Mucosa of stomach (tissue), 1 donor: ENCODE measurements at regions not wholly inside any gene's neighbourhood (a gene's known extent, or its start where the extent isn't known, plus 50 kb on each side); places are given as distances from the start of the nearest gene placed in this dataset.

Experiments used
- H3K27me3 ChIP-seq: one replicate; pipeline ENCODE4 v1.7.0; 2013; ENCODE audit warnings: mild to moderate bottlenecking, low read length; ENCODE audit not compliant: control insufficient read depth, insufficient read depth
- H3K36me3 ChIP-seq: one replicate; pipeline ENCODE4 v1.7.0; 2013; ENCODE audit warnings: low read length; ENCODE audit not compliant: control insufficient read depth, insufficient read depth
- H3K4me1 ChIP-seq: one replicate; pipeline ENCODE4 v1.7.0; 2013; ENCODE audit warnings: mild to moderate bottlenecking, low read length; ENCODE audit not compliant: control insufficient read depth, insufficient read depth
- H3K4me3 ChIP-seq: one replicate; pipeline ENCODE4 v1.7.0; 2013; ENCODE audit warnings: low read length
- H3K9ac ChIP-seq: one replicate; pipeline ENCODE4 v1.7.0; 2013; ENCODE audit warnings: mild to moderate bottlenecking, low read length, moderate library complexity
- H3K9me3 ChIP-seq: one replicate; pipeline ENCODE4 v1.7.0; 2013; ENCODE audit warnings: mild to moderate bottlenecking, low read length, moderate library complexity; ENCODE audit not compliant: control insufficient read depth
- donor health status: Pancreatic carcinoma.

GRCh38 chr16:87165885-87166284 lies 151.3 kb downstream of the C16orf95 start:
- Histone ChIP-seq H3K4me1 (no peaks in the 10 kb centered on the region), H3K4me3 (no peak overlapping the region), H3K9ac (no peak overlapping the region), H3K36me3 (no peaks in the 10 kb centered on the region), H3K9me3 (no peaks in the 10 kb centered on the region), H3K27me3 (no peaks in the 10 kb centered on the region)

GRCh38 chr16:87166321-87166720 lies 150.9 kb downstream of the C16orf95 start:
- H3K4me3 ChIP-seq = no peak overlapping the region
- H3K27me3 ChIP-seq = no peaks in the 10 kb centered on the region
- no peaks in the 10 kb centered on the region for H3K4me1 ChIP-seq
- H3K9ac ChIP-seq = no peak overlapping the region
- no peaks in the 10 kb centered on the region for H3K36me3 ChIP-seq
- H3K9me3 ChIP-seq = no peaks in the 10 kb centered on the region

- no peak overlapping the region for H3K4me3 ChIP-seq
- H3K9me3 ChIP-seq = no peaks in the 10 kb centered on the region
- H3K27me3 ChIP-seq = no peaks in the 10 kb centered on the region
- no peaks in the 10 kb centered on the region for H3K4me1 ChIP-seq
- H3K36me3 ChIP-seq = no peaks in the 10 kb centered on the region
- H3K9ac ChIP-seq = no peak overlapping the region
These were observed 150.3 kb downstream of the C16orf95 start for GRCh38 chr16:87166934-87167333.

- no peaks in the 10 kb centered on the region for H3K36me3 ChIP-seq
These were observed 147.6 kb downstream of the C16orf95 start for GRCh38 chr16:87169509-87169995.

GRCh38 chr16:87170310-87170709 lies 146.9 kb downstream of the C16orf95 start:
- Histone ChIP-seq H3K4me1 (no peaks in the 10 kb centered on the region), H3K9me3 (no peaks in the 10 kb centered on the region), H3K27me3 (no peaks in the 10 kb centered on the region), H3K9ac (no peak overlapping the region), H3K4me3 (no peak overlapping the region), H3K36me3 (no peaks in the 10 kb centered on the region)

More at GRCh38 chr16:87169509-87169995, 147.6 kb downstream of the C16orf95 start:
- no peaks in the 10 kb centered on the region for H3K4me1 ChIP-seq
- H3K9me3 ChIP-seq = no peaks in the 10 kb centered on the region
- H3K27me3 ChIP-seq = no peaks in the 10 kb centered on the region
- H3K4me3 ChIP-seq = no peak overlapping the region
- H3K9ac ChIP-seq = no peak overlapping the region

GRCh38 chr16:87171723-87172122 lies 145.5 kb downstream of the C16orf95 start:
- H3K9ac ChIP-seq = no peak overlapping the region
- no peaks in the 10 kb centered on the region for H3K36me3 ChIP-seq
- H3K9me3 ChIP-seq = no peaks in the 10 kb centered on the region
- H3K27me3 ChIP-seq = no peaks in the 10 kb centered on the region
- H3K4me1 ChIP-seq = no peaks in the 10 kb centered on the region
- no peak overlapping the region for H3K4me3 ChIP-seq

- Histone ChIP-seq H3K36me3 (no peaks in the 10 kb centered on the region), H3K4me3 (no peak overlapping the region), H3K9ac (no peak overlapping the region), H3K9me3 (no peaks in the 10 kb centered on the region), H3K4me1 (no peaks in the 10 kb centered on the region), H3K27me3 (peaks cover 4% of the 10 kb centered on the region)
These were observed 144.6 kb downstream of the C16orf95 start for GRCh38 chr16:87172632-87173031.

GRCh38 chr16:87173294-87173893 lies 143.8 kb downstream of the C16orf95 start:
- Histone ChIP-seq H3K4me3 (no peak overlapping the region), H3K27me3 (peaks cover 8% of the 10 kb centered on the region), H3K4me1 (no peaks in the 10 kb centered on the region), H3K9me3 (no peaks in the 10 kb centered on the region), H3K36me3 (no peaks in the 10 kb centered on the region), H3K9ac (no peak overlapping the region)

GRCh38 chr16:87174061-87174460 lies 143.1 kb downstream of the C16orf95 start:
- Histone ChIP-seq H3K27me3 (peaks cover 12% of the 10 kb centered on the region), H3K36me3 (no peaks in the 10 kb centered on the region), H3K4me1 (no peaks in the 10 kb centered on the region), H3K9ac (no peak overlapping the region), H3K4me3 (no peak overlapping the region), H3K9me3 (no peaks in the 10 kb centered on the region)

GRCh38 chr16:87176735-87177134 lies 140.5 kb downstream of the C16orf95 start:
- no peak overlapping the region for H3K4me3 ChIP-seq
- H3K9me3 ChIP-seq = no peaks in the 10 kb centered on the region
- H3K9ac ChIP-seq = no peak overlapping the region
- H3K36me3 ChIP-seq = no peaks in the 10 kb centered on the region
- H3K4me1 ChIP-seq = no peaks in the 10 kb centered on the region
- H3K27me3 ChIP-seq = peaks cover 13% of the 10 kb centered on the region

- H3K9ac ChIP-seq = no peak overlapping the region
- no peaks in the 10 kb centered on the region for H3K36me3 ChIP-seq
- H3K4me1 ChIP-seq = no peaks in the 10 kb centered on the region
- H3K9me3 ChIP-seq = no peaks in the 10 kb centered on the region
- H3K27me3 ChIP-seq = peaks cover 13% of the 10 kb centered on the region
- H3K4me3 ChIP-seq = no peak overlapping the region
These were observed 139.5 kb downstream of the C16orf95 start for GRCh38 chr16:87177673-87178072.

GRCh38 chr16:87178177-87178863 lies 138.9 kb downstream of the C16orf95 start:
- no peak overlapping the region for H3K4me3 ChIP-seq
- H3K9me3 ChIP-seq = no peaks in the 10 kb centered on the region
- peaks cover 13% of the 10 kb centered on the region for H3K27me3 ChIP-seq
- H3K4me1 ChIP-seq = no peaks in the 10 kb centered on the region
- no peak overlapping the region for H3K9ac ChIP-seq
- no peaks in the 10 kb centered on the region for H3K36me3 ChIP-seq
